Thyroid gland (tissue), 4 donors: ENCODE measurements at regions not wholly inside any gene's neighbourhood (a gene's known extent, or its start where the extent isn't known, plus 50 kb on each side); places are given as distances from the start of the nearest gene placed in this dataset.

Source experiments
- CTCF ChIP-seq, 6 experiments: fragments of 200-600 bp in 3 of 6; fragments of 450-650 bp in 3 of 6; sonication (generic) in 3 of 6; IDR thresholded peaks; one replicate each; pipeline ENCODE4 v1.5.1; 2016 to 2019; ENCODE audit warnings: antibody characterized with exemption in 6 of 6, mild to moderate bottlenecking in 2 of 6, inconsistent platforms in 1 of 6, moderate library complexity in 1 of 6
- POLR2A ChIP-seq, 2 donors: fragments of 450-650 bp; IDR thresholded peaks; one replicate each; pipeline ENCODE4 v1.6.1; 2017; ENCODE audit warnings: antibody characterized with exemption in 2 of 2, mild to moderate bottlenecking in 2 of 2, moderate library complexity in 1 of 2

GRCh38 chr4:67261971-67262370, 283.3 kb downstream of the CENPC start:
- no peak for TF ChIP-seq CTCF (IDR thresholded peaks at IDR 0.05)
- TF ChIP-seq POLR2A (IDR thresholded peaks at IDR 0.05): no peak
